GM18858 (cell line): ENCODE measurements at regions not wholly inside any gene's neighbourhood (a gene's known extent, or its start where the extent isn't known, plus 50 kb on each side); places are given as distances from the start of the nearest gene placed in this dataset.
"Not testable (repeated sequence)": the region's sequence is repeated elsewhere in the genome, so short reads cannot be mapped to it uniquely, and the experiment has no call there.

Experiments used
- ATAC-seq: cut with Tn5 transposase; IDR thresholded peaks from one replicate; pipeline ENCODE4 v1.9.1; 2021; ENCODE audit not compliant: unreplicated experiment

- not testable (repeated sequence) for ATAC-seq
These were observed 296.8 kb downstream of the GOLGA6L6 start for GRCh38 chr15:20244792-20245191.

GRCh38 chr15:20243486-20244240 is 297.9 kb downstream of the GOLGA6L6 start:
- ATAC-seq, result not testable (repeated sequence)

GRCh38 chr15:20240366-20240917 is 301.2 kb downstream of the GOLGA6L6 start:
- not testable (repeated sequence) for ATAC-seq

- ATAC-seq, result not testable (repeated sequence)
These were observed 302.4 kb downstream of the GOLGA6L6 start for GRCh38 chr15:20239186-20239585.

GRCh38 chr15:20237256-20238020 is 304.2 kb downstream of the GOLGA6L6 start:
- ATAC-seq, result not testable (repeated sequence)

DNA sequence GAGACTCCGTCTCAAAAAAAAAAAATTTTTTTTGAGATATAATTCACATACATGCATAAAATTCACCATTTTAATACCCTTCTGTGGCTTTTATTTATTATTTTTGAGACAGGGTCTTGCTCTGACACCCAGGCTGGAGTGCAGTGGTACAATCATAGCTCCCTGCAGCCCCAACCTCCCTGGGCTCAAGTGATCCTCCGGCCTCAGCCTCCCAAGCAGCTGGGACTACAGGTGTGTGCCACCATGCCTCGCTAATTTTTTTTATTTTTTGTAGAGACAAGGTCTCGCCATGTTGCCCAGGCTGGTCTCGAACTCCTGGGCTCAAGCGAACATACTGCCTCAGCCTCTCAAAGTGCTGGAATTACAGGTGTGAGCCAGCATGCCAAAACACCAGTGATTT is 305.9 kb downstream of the GOLGA6L6 start:
- ATAC-seq, result not testable (repeated sequence)

- not testable (repeated sequence) for ATAC-seq
These were observed 307.5 kb downstream of the GOLGA6L6 start for GRCh38 chr15:20234006-20234540.

DNA sequence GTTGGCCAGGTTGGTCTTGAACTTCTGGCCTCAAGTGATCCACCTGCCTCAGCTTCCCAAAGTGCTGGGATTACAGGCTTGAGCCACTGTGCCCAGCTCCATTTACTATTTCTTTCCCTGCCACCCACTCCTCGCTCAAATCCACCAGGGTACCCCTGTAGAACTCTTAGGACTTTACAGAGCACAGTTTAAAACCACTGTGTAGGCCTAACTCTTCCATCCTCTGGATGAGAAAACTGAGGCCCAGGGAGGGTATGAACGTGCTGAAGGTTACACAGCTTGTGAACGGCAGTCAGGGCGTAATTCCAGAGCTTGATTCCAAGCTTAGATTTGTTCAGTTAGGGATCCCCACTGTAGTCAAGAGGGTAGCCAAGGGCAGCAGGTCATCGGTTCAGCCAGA is 309.1 kb downstream of the GOLGA6L6 start:
- not testable (repeated sequence) for ATAC-seq

DNA sequence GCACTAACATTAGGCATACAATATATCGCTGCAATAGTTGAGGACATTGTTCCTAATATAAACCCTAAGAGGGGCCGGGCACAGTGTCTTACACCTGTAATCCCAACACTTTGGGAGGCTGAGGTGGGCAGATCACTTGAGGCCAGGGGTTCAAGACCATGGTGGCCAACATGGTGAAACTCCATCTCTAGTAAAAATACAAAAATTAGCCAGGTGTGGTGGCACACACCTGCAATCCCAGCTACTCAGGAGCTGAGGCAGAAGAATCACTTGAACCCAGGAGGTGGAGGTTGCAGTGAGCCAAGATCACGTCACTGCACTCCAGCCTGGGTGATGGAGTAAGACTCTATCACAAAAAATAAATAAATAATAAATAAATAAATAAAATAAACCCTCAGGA is 310.9 kb downstream of the GOLGA6L6 start:
- ATAC-seq, result not testable (repeated sequence)

GRCh38 chr15:20228791-20229190 is 312.8 kb downstream of the GOLGA6L6 start:
- not testable (repeated sequence) for ATAC-seq

- ATAC-seq, result not testable (repeated sequence)
These were observed 314.3 kb downstream of the GOLGA6L6 start for GRCh38 chr15:20227119-20227853.

DNA sequence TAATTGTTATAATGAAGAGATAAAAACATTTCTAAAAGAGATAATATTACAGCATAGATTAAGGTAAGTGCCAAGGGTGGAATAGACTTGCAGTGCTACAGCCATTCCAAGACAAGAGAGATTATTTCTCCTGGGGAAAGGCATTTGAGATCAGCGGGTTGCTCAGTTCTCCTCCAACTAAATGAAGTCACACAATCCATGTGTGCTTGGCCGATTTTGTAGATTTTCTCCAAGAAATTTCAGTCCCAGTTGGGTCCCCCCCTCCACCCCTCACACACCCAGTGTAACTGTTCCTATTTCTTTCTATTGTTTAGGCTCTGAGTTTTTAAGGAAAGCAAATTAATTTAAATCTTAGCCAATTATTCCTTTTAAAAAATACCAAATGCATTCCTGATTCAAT is 315.1 kb downstream of the GOLGA6L6 start:
- not testable (repeated sequence) for ATAC-seq

DNA sequence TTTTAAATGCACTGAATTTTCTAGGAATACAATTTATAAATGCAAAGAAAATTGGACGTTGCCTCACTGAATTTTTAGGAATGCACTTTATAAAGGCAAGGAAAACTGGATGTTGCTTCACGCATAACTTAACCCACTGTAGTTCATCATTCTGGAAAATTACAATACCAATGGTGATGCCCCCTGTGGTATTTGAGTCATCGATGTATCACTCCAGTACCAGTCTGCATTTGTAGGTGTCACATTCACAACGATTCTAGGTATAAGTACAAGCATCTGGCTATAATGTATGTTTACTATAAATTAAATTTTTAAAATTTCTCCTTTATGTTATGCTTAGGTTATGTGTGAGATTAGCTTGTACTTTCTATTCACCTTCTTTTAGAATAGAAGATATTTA is 320.5 kb downstream of the GOLGA6L6 start:
- not testable (repeated sequence) for ATAC-seq

- not testable (repeated sequence) for ATAC-seq
These were observed 322.4 kb downstream of the GOLGA6L6 start for GRCh38 chr15:20219171-20219570.

DNA sequence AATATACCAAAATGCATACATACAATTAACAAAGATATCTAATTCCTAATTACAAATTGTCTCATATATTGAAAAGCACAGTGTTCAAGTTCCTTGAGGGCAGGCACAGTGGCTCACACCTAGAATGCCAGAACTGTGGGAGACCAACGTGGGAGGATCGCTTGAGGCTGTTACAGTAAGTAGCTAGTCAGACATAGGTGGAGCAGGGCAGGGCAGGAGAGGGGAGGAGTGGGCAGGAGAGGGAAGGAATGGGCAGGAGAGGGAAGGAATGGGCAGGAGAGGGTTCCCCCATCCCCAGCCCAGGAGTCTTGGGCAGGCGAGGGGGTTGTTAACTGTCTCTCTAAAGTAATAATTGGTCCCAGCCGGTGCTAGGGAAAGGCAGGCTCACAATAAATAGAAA is 325.9 kb downstream of the GOLGA6L6 start:
- not testable (repeated sequence) for ATAC-seq

DNA sequence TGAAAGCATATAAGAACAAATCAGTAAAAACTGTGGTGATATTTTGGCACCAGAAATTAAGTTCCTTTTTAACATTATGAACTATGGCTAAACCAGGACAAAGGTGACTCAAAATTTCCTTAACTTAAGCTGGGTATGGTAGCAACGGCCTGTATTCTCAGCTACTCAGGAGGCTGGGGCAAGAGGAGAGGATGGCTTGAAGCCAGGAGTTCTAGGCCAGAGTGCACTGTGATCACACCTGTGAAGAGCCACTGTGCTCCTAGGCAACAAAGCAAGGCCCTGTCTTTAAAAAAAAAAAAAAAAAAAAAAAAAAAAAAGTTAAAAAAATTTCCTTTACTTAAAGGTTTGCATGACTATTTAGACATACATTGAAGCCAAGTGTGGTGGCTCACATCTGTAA is 327.5 kb downstream of the GOLGA6L6 start:
- ATAC-seq, result not testable (repeated sequence)

DNA sequence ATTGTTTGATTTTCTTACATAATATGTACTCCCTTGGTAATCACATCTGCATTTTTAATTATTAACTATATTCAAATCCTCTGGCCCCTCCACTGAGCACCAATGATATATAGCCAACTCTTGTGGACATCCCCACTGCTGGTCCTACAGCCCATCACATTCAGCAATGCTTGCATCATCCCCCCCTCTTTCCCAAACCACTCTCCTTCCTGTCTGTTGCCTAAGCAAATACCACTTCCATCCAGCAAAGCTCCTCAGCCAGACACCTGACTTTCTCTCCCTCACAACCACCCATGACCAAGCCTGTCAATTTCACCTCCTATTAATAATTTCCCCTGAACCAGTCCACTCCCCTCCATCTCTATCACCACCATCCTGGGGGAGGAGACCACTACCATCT is 330.1 kb downstream of the GOLGA6L6 start:
- not testable (repeated sequence) for ATAC-seq

- ATAC-seq, result not testable (repeated sequence)
These were observed 331.6 kb downstream of the GOLGA6L6 start for GRCh38 chr15:20209973-20210372.

GRCh38 chr15:20207607-20208006 is 334.0 kb downstream of the GOLGA6L6 start:
- ATAC-seq, result not testable (repeated sequence)

DNA sequence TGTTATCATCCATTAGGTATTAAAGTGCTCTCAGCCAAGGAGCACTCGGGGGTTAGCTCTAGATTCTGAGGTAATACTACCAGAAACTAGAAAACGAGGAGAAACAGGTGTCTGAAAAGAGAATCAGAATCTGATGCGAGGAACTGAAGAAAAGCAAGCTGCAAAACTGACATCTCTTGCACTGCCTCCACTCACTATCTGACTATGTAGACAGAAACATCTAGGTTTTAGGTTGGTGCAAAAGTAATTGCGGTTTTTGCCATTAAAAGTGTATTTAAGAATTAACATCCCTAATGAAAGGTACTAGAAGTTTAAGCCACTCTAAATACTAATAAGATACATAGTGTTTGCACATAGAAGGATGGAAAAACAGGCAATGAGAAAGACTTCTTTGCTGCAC is 334.4 kb downstream of the GOLGA6L6 start:
- ATAC-seq, result not testable (repeated sequence)
